Astrocyte of the cerebellum (primary cell): ENCODE measurements at regions not wholly inside any gene's neighbourhood (a gene's known extent, or its start where the extent isn't known, plus 50 kb on each side); places are given as distances from the start of the nearest gene placed in this dataset.
"Not testable (repeated sequence)": the region's sequence is repeated elsewhere in the genome, so short reads cannot be mapped to it uniquely, and the experiment has no call there.

Experiments
- DNase-seq: peaks from one replicate; pipeline ENCODE4 v3.0.0-alpha.2; 2011; ENCODE audit warnings: low read depth
- H3K4me3 ChIP-seq: 2 replicates; pipeline ENCODE4 v1.5.1; 2011; ENCODE audit warnings: mild to moderate bottlenecking, low read depth, low read length, moderate library complexity
- in situ Hi-C: cut with HindIII; loops from 2 replicates; pipeline ENCODE4 v1.10.0; 2017; ENCODE audit warnings: low sequenced_read_pairs
- TF ChIP-seq, protein P1 (sequence below): IDR thresholded peaks from 2 replicates; pipeline ENCODE4 v1.5.1; 2012; ENCODE audit warnings: low read length, low read depth, moderate library complexity, mild to moderate bottlenecking; ENCODE audit errors: missing control alignments

DNA sequence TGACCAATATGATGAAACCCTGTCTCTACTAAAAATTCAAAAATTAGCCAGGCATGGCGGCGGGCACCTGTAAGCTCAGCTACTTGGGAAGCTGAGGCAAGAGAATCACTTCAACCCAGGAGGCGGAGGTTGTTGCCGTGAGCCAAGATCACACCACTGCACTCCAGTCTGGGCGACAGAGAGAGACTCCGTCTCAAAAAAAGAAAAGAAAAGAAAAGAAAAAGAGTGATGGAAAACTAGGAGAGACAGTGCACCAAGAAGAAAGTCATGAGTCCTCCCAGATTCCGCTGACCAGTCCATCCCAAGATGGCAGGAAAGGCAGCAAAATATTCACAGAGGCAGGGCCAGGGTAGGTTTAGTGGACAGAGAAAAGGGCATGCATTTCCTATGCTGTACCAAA, 226.9 kb downstream of the ASMT start:
- no peak overlapping the region for H3K4me3 ChIP-seq
- DNase-seq, result no peak
- in situ Hi-C loops, result no loop called here
- TF ChIP-seq, protein P1, sequence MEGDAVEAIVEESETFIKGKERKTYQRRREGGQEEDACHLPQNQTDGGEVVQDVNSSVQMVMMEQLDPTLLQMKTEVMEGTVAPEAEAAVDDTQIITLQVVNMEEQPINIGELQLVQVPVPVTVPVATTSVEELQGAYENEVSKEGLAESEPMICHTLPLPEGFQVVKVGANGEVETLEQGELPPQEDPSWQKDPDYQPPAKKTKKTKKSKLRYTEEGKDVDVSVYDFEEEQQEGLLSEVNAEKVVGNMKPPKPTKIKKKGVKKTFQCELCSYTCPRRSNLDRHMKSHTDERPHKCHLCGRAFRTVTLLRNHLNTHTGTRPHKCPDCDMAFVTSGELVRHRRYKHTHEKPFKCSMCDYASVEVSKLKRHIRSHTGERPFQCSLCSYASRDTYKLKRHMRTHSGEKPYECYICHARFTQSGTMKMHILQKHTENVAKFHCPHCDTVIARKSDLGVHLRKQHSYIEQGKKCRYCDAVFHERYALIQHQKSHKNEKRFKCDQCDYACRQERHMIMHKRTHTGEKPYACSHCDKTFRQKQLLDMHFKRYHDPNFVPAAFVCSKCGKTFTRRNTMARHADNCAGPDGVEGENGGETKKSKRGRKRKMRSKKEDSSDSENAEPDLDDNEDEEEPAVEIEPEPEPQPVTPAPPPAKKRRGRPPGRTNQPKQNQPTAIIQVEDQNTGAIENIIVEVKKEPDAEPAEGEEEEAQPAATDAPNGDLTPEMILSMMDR, result no peak

DNA sequence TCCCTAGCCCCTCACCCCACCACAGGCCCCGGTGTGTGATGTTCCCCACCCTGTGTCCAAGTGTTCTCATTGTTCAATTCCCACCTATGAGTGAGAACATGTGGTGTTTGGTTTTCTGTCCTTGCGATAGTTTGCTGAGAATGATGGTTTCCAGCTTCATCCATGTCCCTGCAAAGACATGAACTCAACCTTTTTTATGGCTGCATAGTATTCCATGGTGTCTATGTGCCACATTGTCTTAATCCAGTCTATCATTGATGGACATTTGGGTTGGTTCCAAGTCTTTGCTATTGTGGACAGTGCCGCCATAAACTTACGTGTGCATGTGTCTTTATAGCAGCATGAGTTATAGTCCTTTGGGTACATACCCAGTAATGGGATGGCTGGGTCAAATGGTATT, 232.1 kb downstream of the ASMT start:
- in situ Hi-C loops, H3K4me3 ChIP-seq, DNase-seq: not testable (repeated sequence)

DNA sequence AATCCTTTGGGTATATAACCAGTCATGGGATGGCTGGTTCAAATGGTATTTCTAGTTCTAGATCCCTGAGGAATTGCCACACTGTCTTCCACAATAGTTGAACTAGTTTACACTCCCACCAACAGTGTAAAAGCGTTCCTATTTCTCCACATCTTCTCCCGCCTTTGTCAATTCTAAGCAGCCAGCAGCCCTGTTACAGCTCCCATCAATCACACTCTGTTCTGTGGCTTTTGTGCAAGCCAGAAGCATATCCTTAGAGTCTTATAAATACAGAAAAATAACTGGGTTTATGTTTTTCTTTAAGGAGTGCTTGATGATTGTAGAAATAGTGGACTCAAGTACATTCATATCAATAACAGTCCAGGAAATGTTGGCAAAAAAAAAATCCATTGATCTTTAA, 232.9 kb downstream of the ASMT start:
- DNase-seq, H3K4me3 ChIP-seq, in situ Hi-C loops: not testable (repeated sequence)

DNA sequence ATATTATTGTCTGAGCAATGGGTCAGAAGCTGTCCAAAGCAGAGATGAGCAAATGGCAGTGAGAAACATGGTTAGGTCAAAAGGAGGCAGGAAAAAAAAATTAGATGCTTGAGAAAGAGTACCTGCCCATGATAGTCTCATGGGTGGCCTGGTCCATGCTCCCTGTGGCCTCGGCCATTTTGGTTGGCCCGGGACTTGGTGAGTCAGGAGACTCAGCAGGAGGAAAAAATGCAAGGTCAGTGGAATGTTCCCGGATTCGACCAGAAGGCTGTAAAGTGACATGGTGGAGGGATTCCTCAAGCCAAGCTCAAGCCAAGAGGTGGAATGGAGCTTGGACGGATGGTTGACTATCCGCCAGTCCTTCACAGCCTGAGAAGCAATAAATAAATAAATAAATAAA, 236.7 kb downstream of the ASMT start:
- TF ChIP-seq, protein P1, result no peak
- in situ Hi-C loops, result no loop called here
- no peak for DNase-seq
- no peak overlapping the region for H3K4me3 ChIP-seq

DNA sequence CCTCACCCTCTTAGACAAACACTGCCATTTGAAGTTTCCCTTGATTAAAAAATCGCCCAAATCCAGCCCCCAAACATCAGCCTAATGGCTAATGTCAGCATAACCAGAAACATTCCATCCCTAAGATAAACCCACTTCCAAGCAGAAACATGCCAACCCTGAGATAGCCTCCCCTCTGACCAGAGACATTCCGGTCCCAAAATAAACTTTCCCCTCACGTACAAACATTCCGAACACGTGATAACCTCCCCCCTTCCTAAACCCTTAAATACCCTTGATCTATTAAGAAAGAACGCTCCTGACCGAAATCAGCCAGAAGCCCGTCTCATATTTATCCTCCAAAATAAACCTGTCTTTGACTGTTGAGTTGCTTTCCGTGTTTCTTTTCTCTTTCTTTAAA, 237.2 kb downstream of the ASMT start:
- no peak overlapping the region for H3K4me3 ChIP-seq
- no peak for DNase-seq
- TF ChIP-seq, protein P1, result no peak
- in situ Hi-C loops, result no loop called here

DNA sequence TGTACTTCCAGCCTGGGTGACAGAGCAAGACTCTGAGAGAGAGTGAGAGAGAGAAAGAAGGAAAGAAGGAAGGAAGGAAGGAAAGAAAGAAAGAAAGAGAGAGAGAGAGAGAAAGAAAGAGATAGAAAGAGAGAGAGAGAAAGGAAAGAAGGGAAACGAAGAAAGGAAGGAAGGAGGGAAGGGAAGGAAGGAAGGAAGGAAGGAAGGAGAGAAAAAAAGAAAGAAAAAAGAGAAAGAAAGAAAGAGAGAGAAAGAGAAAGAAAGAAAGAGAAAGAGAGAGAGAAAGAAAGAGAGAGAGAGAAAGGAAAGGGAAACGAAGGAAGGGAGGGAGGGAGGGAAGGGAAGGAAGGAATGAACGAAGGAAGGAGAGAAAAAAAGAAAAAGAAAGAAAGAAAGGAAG, 238.6 kb downstream of the ASMT start:
- TF ChIP-seq, protein P1, result no peak
- in situ Hi-C loops, result no loop called here
- no peak overlapping the region for H3K4me3 ChIP-seq
- DNase-seq, result no peak

DNA sequence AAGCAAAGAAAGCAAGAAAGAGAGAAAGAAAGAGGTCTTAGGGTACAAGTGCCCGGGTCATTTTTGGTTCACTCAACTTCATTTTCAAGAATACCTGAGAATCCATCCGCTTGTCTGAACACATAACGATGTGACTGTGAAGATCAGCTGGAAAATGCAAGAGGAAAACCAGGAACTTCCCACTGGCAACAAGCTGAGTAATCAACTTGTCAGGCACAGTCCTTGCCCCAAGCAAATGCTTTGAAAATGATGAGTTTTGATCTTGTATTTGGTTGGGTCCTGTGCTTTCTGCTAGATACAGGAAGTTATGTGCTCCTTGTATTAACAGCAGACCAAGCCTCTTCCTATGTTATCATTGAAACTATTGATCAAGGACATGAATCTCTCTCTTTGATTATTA, 239.1 kb downstream of the ASMT start:
- no peak overlapping the region for H3K4me3 ChIP-seq
- TF ChIP-seq, protein P1, result no peak
- in situ Hi-C loops, result no loop called here
- no peak for DNase-seq

DNA sequence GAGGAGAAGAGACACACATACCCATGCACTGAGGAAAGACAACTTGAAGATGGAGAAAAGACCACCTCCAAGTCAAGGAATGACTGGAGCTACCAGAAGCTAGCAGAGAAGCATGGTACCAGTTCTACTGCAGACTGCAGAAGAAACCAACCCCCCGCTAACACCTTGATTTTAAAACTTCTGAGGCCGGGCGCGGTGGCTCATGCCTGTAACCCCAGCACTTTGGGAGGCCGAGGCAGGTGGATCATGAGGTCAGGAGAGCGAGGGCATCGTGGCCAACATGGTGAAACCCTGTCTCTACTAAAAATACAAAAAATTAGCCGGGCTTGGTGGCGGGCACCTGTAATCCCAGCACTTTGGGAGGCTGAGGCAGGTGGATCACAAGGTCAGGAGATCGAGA, 240.0 kb downstream of the ASMT start:
- in situ Hi-C loops, DNase-seq, H3K4me3 ChIP-seq: not testable (repeated sequence)

DNA sequence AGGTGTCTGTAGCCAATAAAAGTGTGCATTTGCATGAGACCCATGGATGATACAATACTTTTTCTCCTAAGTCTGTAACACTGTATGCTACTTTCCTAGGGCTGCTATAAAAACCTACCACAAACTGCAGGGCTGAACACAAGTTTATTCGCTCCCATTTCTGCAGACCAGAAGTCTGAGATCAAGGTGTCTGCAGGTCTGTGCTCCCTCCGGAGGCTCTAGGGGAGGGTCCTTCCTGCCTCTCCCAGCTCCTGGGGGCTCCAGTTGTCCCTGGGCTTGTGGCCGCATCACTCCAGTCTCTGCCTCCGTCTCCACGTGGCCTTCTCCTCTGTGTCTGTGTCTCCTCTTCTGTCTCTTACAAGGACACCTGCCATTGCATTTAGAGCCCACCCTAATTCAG, 244.4 kb downstream of the ASMT start:
- H3K4me3 ChIP-seq, DNase-seq, in situ Hi-C loops: not testable (repeated sequence)
